Vagina (tissue), 2 donors: ENCODE measurements at regions not wholly inside any gene's neighbourhood (a gene's known extent, or its start where the extent isn't known, plus 50 kb on each side); places are given as distances from the start of the nearest gene placed in this dataset.

Experiments
- DNase-seq, 2 donors: peaks; one replicate each; pipeline ENCODE4 v3.0.0-alpha.2; 2017; ENCODE audit errors: extremely low spot score in 2 of 2
- H3K27ac ChIP-seq: fragments of 200-600 bp; sonication (generic); one replicate; pipeline ENCODE4 v1.5.1; 2019
- H3K27me3 ChIP-seq: fragments of 200-600 bp; sonication (generic); one replicate; pipeline ENCODE4 v1.5.1; 2019
- H3K36me3 ChIP-seq, 2 donors: fragments of 200-600 bp; sonication (generic); one replicate each; pipeline ENCODE4 v1.5.1; 2017 to 2019
- H3K4me1 ChIP-seq: fragments of 200-600 bp; sonication (generic); one replicate; pipeline ENCODE4 v1.5.1; 2019
- H3K4me3 ChIP-seq, 2 donors: fragments of 200-600 bp; sonication (generic); 1 replicate in 1 of 2; 2 replicates in 1 of 2; pipeline ENCODE4 v1.5.1; 2016 to 2019
- H3K9me3 ChIP-seq: fragments of 200-600 bp; sonication (generic); one replicate; pipeline ENCODE4 v1.5.1; 2019
- CTCF ChIP-seq, 3 experiments: fragments of 450-650 bp in 2 of 3; fragments of 200-600 bp in 1 of 3; sonication (generic) in 1 of 3; IDR thresholded peaks; one replicate each; pipeline ENCODE4 v1.5.1; 2017 to 2019; ENCODE audit warnings: antibody characterized with exemption in 3 of 3, mild to moderate bottlenecking in 2 of 3, moderate library complexity in 2 of 3
- POLR2A ChIP-seq, 2 donors: fragments of 450-650 bp; IDR thresholded peaks; one replicate each; pipeline ENCODE4 v1.6.1; 2017; ENCODE audit warnings: antibody characterized with exemption in 2 of 2, mild to moderate bottlenecking in 2 of 2, moderate library complexity in 2 of 2
- POLR2AphosphoS5 ChIP-seq, 2 donors: sonication (generic); formaldehyde crosslinking; IDR thresholded peaks; one replicate each; pipeline ENCODE4 v1.9.0; 2017; ENCODE audit warnings: antibody characterized with exemption in 2 of 2, mild to moderate bottlenecking in 2 of 2, low read depth in 1 of 2; ENCODE audit not compliant: insufficient read depth in 1 of 2
- intact Hi-C: fragments of 100-400 bp; cut with DNase I; formaldehyde crosslinking; loops from one replicate; pipeline ENCODE4 v1.15.1; 2023

- no peaks in the 10 kb centered on the region for H3K4me1 ChIP-seq
Measured at GRCh38 chr6:1129131-1129530, 182.8 kb upstream of the FOXQ1 start.

GRCh38 chr6:1127597-1128288 lies 184.2 kb upstream of the FOXQ1 start:
- no peaks in the 10 kb centered on the region for H3K27me3 ChIP-seq
- no peaks in the 10 kb centered on the region for H3K4me1 ChIP-seq
- no peak overlapping the region for H3K4me3 ChIP-seq
- no peak overlapping the region for H3K27ac ChIP-seq
- no peaks in the 10 kb centered on the region for H3K36me3 ChIP-seq
- no peaks in the 10 kb centered on the region for H3K9me3 ChIP-seq
- intact Hi-C loops: no loop called here
- TF ChIP-seq POLR2A (IDR thresholded peaks at IDR 0.05) (no peak), POLR2AphosphoS5 (IDR thresholded peaks at IDR 0.05; ENCODE audit: insufficient read depth in 1 of 2, low read depth in 1 of 2) (no peak), CTCF (IDR thresholded peaks at IDR 0.05) (no peak)
- no peak for DNase-seq

More at GRCh38 chr6:1129131-1129530, 182.8 kb upstream of the FOXQ1 start:
- intact Hi-C loops: no loop called here
- TF ChIP-seq POLR2AphosphoS5 (IDR thresholded peaks at IDR 0.05; ENCODE audit: insufficient read depth in 1 of 2, low read depth in 1 of 2): no peak
- no peak for TF ChIP-seq CTCF (IDR thresholded peaks at IDR 0.05)
- TF ChIP-seq POLR2A (IDR thresholded peaks at IDR 0.05): no peak
- H3K36me3 ChIP-seq: no peaks in the 10 kb centered on the region
- DNase-seq: no peak
- H3K27ac ChIP-seq: no peak overlapping the region
- no peaks in the 10 kb centered on the region for H3K9me3 ChIP-seq
- H3K4me3 ChIP-seq: no peak overlapping the region
- H3K27me3 ChIP-seq: no peaks in the 10 kb centered on the region

DNA sequence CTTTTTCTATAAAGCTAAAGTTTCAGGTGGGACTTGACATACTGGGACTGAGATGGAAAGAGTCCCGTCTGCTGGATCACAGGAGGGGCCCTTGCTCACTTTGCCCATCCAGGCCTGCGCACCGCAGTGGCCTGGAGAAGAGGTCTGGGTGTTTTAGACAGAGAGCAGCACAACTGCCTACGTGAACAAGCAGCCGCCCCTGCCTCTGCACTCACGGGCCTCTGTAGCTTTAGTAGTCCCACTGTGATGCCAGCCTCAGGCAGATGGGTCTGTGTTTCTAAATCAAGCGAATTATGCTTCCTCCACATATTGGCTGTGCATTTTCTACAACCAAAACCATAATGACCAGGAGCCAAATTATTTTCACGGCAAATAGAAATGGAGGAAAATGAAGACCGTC lies 184.8 kb upstream of the FOXQ1 start:
- no peak overlapping the region for H3K4me3 ChIP-seq
- intact Hi-C loops: no loop called here
- no peak for DNase-seq
- no peaks in the 10 kb centered on the region for H3K4me1 ChIP-seq
- no peaks in the 10 kb centered on the region for H3K36me3 ChIP-seq
- H3K9me3 ChIP-seq: no peaks in the 10 kb centered on the region
- H3K27ac ChIP-seq: no peak overlapping the region
- TF ChIP-seq CTCF (IDR thresholded peaks at IDR 0.05) (no peak), POLR2A (IDR thresholded peaks at IDR 0.05) (no peak), POLR2AphosphoS5 (IDR thresholded peaks at IDR 0.05; ENCODE audit: insufficient read depth in 1 of 2, low read depth in 1 of 2) (no peak)
- no peaks in the 10 kb centered on the region for H3K27me3 ChIP-seq

DNA sequence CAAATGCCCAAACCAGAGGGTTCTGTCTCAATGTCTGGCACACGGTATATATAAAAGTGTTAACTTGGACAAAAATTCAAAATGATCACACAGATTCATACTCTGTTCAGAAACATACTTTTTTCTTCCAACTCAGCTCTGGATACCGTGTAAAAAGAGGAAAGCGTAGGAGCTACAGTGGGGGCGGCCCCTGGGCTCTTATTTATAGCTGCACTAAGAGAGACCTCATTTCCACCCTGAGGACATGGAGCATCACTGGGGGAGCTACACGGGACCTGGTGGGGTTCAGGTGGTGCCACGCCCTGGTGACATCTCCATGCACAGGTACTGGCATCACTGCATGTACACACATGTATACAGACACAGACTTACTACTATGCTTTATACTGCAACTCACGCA lies 185.9 kb upstream of the FOXQ1 start:
- H3K27ac ChIP-seq: no peak overlapping the region
- H3K27me3 ChIP-seq: no peaks in the 10 kb centered on the region
- H3K4me1 ChIP-seq: no peaks in the 10 kb centered on the region
- no peaks in the 10 kb centered on the region for H3K36me3 ChIP-seq
- TF ChIP-seq POLR2A (IDR thresholded peaks at IDR 0.05) (no peak), CTCF (IDR thresholded peaks at IDR 0.05) (no peak), POLR2AphosphoS5 (IDR thresholded peaks at IDR 0.05; ENCODE audit: insufficient read depth in 1 of 2, low read depth in 1 of 2) (no peak)
- H3K9me3 ChIP-seq: no peaks in the 10 kb centered on the region
- no peak overlapping the region for H3K4me3 ChIP-seq
- no peak for DNase-seq
- intact Hi-C loops: no loop called here

- Histone ChIP-seq H3K27me3 (no peaks in the 10 kb centered on the region), H3K4me3 (no peak overlapping the region), H3K4me1 (no peaks in the 10 kb centered on the region), H3K27ac (no peak overlapping the region), H3K9me3 (no peaks in the 10 kb centered on the region), H3K36me3 (no peaks in the 10 kb centered on the region)
- intact Hi-C loops: no loop called here
- TF ChIP-seq POLR2AphosphoS5 (IDR thresholded peaks at IDR 0.05; ENCODE audit: insufficient read depth in 1 of 2, low read depth in 1 of 2) (no peak), CTCF (IDR thresholded peaks at IDR 0.05) (no peak), POLR2A (IDR thresholded peaks at IDR 0.05) (no peak)
- peak in 1 of 2 donors; percentile 43 for DNase-seq
Measured at GRCh38 chr6:1125297-1125696, 186.6 kb upstream of the FOXQ1 start.
